Stomach (tissue), 4 donors: ENCODE measurements at regions not wholly inside any gene's neighbourhood (a gene's known extent, or its start where the extent isn't known, plus 50 kb on each side); places are given as distances from the start of the nearest gene placed in this dataset.

ENCODE experiments used
- POLR2AphosphoS5 ChIP-seq, 3 donors: sonication (generic); formaldehyde crosslinking; IDR thresholded peaks; one replicate each; pipeline ENCODE4 v1.6.1; 2016; ENCODE audit warnings: antibody characterized with exemption in 3 of 3
- TF ChIP-seq, protein P1 (sequence below), 7 experiments: fragments of 450-650 bp in 4 of 7; fragments of 200-600 bp in 3 of 7; sonication (generic) in 3 of 7; IDR thresholded peaks; one replicate each; pipeline ENCODE4 v1.5.1; 2016 to 2019; ENCODE audit warnings: antibody characterized with exemption in 7 of 7, control low read depth in 2 of 7, mild to moderate bottlenecking in 1 of 7

DNA sequence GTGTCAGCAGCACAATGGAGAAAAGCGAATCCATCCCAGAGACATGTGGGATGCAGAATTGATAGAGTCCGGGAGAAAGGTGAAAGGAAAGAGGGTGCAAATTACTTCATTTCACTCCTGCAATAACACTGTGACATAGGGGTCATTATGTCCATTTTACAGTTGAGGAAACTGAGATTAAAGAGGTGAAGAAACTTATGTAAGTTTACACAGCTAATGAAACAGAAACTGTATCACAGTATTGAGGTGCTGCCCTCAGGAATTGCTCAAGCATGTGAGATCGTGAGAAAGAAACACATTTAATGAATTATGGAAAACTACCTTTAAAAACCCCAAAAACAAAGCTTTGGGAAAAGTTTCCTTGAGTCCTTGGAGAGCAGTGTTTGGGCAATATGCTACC, 103.6 kb upstream of the PFN2 start:
- TF ChIP-seq, protein P1, sequence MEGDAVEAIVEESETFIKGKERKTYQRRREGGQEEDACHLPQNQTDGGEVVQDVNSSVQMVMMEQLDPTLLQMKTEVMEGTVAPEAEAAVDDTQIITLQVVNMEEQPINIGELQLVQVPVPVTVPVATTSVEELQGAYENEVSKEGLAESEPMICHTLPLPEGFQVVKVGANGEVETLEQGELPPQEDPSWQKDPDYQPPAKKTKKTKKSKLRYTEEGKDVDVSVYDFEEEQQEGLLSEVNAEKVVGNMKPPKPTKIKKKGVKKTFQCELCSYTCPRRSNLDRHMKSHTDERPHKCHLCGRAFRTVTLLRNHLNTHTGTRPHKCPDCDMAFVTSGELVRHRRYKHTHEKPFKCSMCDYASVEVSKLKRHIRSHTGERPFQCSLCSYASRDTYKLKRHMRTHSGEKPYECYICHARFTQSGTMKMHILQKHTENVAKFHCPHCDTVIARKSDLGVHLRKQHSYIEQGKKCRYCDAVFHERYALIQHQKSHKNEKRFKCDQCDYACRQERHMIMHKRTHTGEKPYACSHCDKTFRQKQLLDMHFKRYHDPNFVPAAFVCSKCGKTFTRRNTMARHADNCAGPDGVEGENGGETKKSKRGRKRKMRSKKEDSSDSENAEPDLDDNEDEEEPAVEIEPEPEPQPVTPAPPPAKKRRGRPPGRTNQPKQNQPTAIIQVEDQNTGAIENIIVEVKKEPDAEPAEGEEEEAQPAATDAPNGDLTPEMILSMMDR (IDR thresholded peaks at IDR 0.05), result no peak
- no peak for TF ChIP-seq POLR2AphosphoS5 (IDR thresholded peaks at IDR 0.05)
